Heart left ventricle (tissue), 16 donors: ENCODE measurements at regions not wholly inside any gene's neighbourhood (a gene's known extent, or its start where the extent isn't known, plus 50 kb on each side); places are given as distances from the start of the nearest gene placed in this dataset.

Experiments used
- ATAC-seq, 4 donors: fragments of 200-7000 bp; cut with Tn5 transposase; one replicate each; pipeline ENCODE4 v1.9.1; 2020 to 2022; ENCODE audit warnings: moderate library complexity in 4 of 4, mild to moderate bottlenecking in 3 of 4, moderate number of reproducible peaks in 1 of 4
- DNase-seq, 5 donors: peaks; one replicate each; pipeline ENCODE4 v3.0.0-alpha.2; 2020
- H3K27ac ChIP-seq, 12 donors: fragments of 200-600 bp; sonication (generic) in 4 of 12; one replicate each; pipeline versions ENCODE4 v1.5.0 to v1.8.0; 2016 to 2022; ENCODE audit warnings: mild to moderate bottlenecking in 2 of 12
- H3K27me3 ChIP-seq, 9 donors: fragments of 200-600 bp; sonication (generic) in 2 of 9; one replicate each; pipeline versions ENCODE4 v1.5.1 to v1.8.0; 2016 to 2022; ENCODE audit warnings: mild to moderate bottlenecking in 3 of 9
- H3K36me3 ChIP-seq, 9 donors: fragments of 200-600 bp; sonication (generic) in 2 of 9; one replicate each; pipeline versions ENCODE4 v1.5.0 to v1.8.0; 2018 to 2022; ENCODE audit warnings: mild to moderate bottlenecking in 2 of 9
- H3K4me1 ChIP-seq, 12 donors: fragments of 200-600 bp; sonication (generic) in 4 of 12; one replicate each; pipeline versions ENCODE4 v1.5.0 to v1.8.0; 2016 to 2022; ENCODE audit warnings: mild to moderate bottlenecking in 3 of 12
- H3K4me3 ChIP-seq, 12 donors: fragments of 200-600 bp; sonication (generic) in 4 of 12; one replicate each; pipeline versions ENCODE4 v1.5.0 to v1.8.0; 2017 to 2022; ENCODE audit warnings: mild to moderate bottlenecking in 9 of 12, moderate library complexity in 4 of 12
- H3K9me3 ChIP-seq, 12 donors: fragments of 200-600 bp; sonication (generic) in 4 of 12; one replicate each; pipeline versions ENCODE4 v1.5.0 to v1.8.0; 2016 to 2022; ENCODE audit warnings: mild to moderate bottlenecking in 1 of 12
- POLR2A ChIP-seq, 2 donors: fragments of 450-650 bp; IDR thresholded peaks; one replicate each; pipeline ENCODE4 v1.6.1; 2017; ENCODE audit warnings: antibody characterized with exemption in 2 of 2, mild to moderate bottlenecking in 2 of 2, moderate library complexity in 2 of 2
- WGBS, 4 donors: extraction: QIAGEN DNeasy Blood & Tissue Kit in 2 of 4; methylation state at CpG; one replicate each; pipeline versions ENCODE4 v1.1.5 to v1.1.7; 2013 to 2018; 5-methylcytosine and 5-hydroxymethylcytosine counted together
- intact Hi-C, 10 donors: fragments of 100-400 bp; cut with DNase I; formaldehyde crosslinking; loops; one replicate each; pipeline versions ENCODE4 v1.11.1 to v1.14.2; 2022
- TF ChIP-seq, protein P1 (sequence below), 12 donors: fragments of 200-600 bp; sonication (generic) in 4 of 12; IDR thresholded peaks; one replicate each; pipeline versions ENCODE4 v1.5.0 to v1.8.0; 2018 to 2022; ENCODE audit warnings: antibody characterized with exemption in 12 of 12, mild to moderate bottlenecking in 5 of 12
- donor health status: ischemic (EF 13 %, LVEDD 7.1; RV severe dilation, severe dysfunction).
- donor health status: healthy with polysubstance abuse.
- donor health status: DM: no; HTN: yes; CAD: no.
- donor health status: DM: no; HTN: no; CAD: no.
- donor health status: ischemic (EF 25% LVEDD 6.9; RV normal size, moderate dysfunction).
- donor health status: ischemic (EF 25% LVEDD 5.7; RV mildly dilated, moderate dysfunction).
- donor health status: healthy.
- donor health status: DM: yes; HTN: yes; CAD: no.
- donor health status: ischemic (EF 35%, LVEDD 5.7; RV mildly dilated, moderate dysfunction).
- donor health status: nonischemic (EF 11% LVEDD 7.7; RV severe dilation, severe dysfunction).
- donor health status: DM: yes; HTN: yes; CAD: no.
- donor health status: PGD.
- donor health status: ischemic (EF 29% LVEDD 5.4; RV normal size, mild dysfunction).
- donor health status: nonischemic (EF 23%, LVEDD 6.1; RV moderate dilation, normal function).

DNA sequence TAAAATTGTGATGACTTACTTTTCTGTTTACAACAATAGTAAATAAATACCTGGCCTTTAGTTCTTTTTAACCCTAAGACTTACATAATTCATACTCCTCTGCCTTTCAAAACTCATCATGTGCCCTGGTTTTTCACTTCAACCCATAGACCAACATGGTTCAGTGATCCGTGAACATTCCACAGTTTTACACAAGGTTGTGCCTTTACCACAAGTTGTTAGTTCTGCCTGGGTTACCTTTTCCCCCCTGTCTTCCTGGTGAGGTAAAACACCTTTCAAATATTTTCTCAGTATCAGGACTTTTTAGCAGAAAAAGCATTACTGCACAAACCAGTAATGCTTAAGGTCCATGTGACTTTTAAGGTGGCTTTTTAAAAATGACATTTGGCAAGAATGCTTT, 1466.4 kb downstream of the PLA2G4A start:
- Histone ChIP-seq H3K36me3 (no peaks in the 10 kb centered on the region), H3K27me3 (no peaks in the 10 kb centered on the region), H3K27ac (no peak overlapping the region), H3K9me3 (peaks cover 0 to 5% (median 0%) of the 10 kb centered on the region in 12 donors), H3K4me3 (no peak overlapping the region), H3K4me1 (no peaks in the 10 kb centered on the region)
- DNase-seq = no peak
- ATAC-seq = no peak
- intact Hi-C loops = no loop called here
- WGBS, 4 donors = 78 to 84% (median 82%) methylated on average over 1 of the region's 1 CpG
- TF ChIP-seq, protein P1, sequence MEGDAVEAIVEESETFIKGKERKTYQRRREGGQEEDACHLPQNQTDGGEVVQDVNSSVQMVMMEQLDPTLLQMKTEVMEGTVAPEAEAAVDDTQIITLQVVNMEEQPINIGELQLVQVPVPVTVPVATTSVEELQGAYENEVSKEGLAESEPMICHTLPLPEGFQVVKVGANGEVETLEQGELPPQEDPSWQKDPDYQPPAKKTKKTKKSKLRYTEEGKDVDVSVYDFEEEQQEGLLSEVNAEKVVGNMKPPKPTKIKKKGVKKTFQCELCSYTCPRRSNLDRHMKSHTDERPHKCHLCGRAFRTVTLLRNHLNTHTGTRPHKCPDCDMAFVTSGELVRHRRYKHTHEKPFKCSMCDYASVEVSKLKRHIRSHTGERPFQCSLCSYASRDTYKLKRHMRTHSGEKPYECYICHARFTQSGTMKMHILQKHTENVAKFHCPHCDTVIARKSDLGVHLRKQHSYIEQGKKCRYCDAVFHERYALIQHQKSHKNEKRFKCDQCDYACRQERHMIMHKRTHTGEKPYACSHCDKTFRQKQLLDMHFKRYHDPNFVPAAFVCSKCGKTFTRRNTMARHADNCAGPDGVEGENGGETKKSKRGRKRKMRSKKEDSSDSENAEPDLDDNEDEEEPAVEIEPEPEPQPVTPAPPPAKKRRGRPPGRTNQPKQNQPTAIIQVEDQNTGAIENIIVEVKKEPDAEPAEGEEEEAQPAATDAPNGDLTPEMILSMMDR (IDR thresholded peaks at IDR 0.05) = no peak
- TF ChIP-seq POLR2A (IDR thresholded peaks at IDR 0.05) = no peak

DNA sequence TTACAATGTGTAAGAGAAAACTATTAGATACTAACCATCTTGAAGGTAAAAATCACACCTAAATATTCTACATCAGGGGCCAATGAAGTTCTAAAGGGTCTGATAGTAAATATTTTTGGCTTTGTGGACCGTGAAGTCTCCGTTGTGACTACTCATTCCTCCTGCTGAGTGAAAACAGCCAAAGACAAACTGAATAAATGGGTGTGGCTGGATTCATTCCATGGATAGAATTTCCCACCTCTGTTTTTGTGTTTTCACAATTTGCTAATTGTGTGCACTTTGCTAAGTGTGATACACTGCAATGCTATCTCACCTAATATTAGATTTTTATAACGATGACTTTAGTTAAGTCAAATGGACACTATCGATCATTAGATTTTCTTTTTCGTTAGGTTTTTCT, 1474.0 kb downstream of the PLA2G4A start:
- Histone ChIP-seq H3K9me3 (peaks cover 0 to 5% (median 0%) of the 10 kb centered on the region in 12 donors), H3K4me1 (no peaks in the 10 kb centered on the region), H3K27me3 (no peaks in the 10 kb centered on the region), H3K36me3 (no peaks in the 10 kb centered on the region), H3K27ac (no peak overlapping the region), H3K4me3 (no peak overlapping the region)
- 81 to 88% (median 85%) methylated on average over 5 of the region's 5 CpGs for WGBS, 4 donors
- no peak for TF ChIP-seq POLR2A (IDR thresholded peaks at IDR 0.05)
- TF ChIP-seq, protein P1 (IDR thresholded peaks at IDR 0.05) = no peak
- no peak for DNase-seq
- no peak for ATAC-seq
- intact Hi-C loops = loop anchor here in 1 of 10 donors (10.0 kb wide), 1 partner anchor 108 kb away; no protein-coding TSS in a partner anchor

DNA sequence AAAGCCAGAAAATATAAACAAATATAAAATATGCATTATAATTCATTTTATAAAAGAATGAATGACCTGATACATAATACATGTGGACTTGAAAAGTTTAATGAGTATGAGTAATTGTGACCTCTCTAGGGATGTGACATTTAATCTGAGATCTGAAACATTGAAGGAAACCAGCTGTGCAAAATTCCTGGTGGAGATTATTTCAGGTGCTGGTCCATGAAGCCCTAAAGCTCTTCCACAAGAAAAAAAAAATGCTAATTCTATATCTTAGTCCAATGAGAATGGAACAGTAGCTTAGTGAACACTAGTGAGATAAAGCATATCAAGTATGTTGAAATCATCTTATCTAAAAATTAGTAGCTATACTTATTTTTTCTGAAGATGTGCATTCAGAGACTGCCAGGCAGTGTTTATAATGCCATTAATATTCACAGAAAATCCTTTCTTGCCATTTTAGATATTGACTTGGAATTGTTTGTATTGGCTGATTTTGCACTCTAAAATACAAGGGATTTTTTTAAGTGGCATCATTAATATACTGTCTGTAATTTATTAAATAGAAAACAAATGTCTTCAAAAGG, 1485.9 kb downstream of the PLA2G4A start:
- ATAC-seq (no peak), DNase-seq (no peak)
- H3K4me1 ChIP-seq = no peaks in the 10 kb centered on the region
- TF ChIP-seq, protein P1 (IDR thresholded peaks at IDR 0.05) = no peak
- no peak for TF ChIP-seq POLR2A (IDR thresholded peaks at IDR 0.05)
- H3K9me3 ChIP-seq = no peaks in the 10 kb centered on the region
- no peaks in the 10 kb centered on the region for H3K27me3 ChIP-seq
- intact Hi-C loops = no loop called here
- no peak overlapping the region for H3K27ac ChIP-seq
- H3K4me3 ChIP-seq = no peak overlapping the region
- H3K36me3 ChIP-seq = no peaks in the 10 kb centered on the region

DNA sequence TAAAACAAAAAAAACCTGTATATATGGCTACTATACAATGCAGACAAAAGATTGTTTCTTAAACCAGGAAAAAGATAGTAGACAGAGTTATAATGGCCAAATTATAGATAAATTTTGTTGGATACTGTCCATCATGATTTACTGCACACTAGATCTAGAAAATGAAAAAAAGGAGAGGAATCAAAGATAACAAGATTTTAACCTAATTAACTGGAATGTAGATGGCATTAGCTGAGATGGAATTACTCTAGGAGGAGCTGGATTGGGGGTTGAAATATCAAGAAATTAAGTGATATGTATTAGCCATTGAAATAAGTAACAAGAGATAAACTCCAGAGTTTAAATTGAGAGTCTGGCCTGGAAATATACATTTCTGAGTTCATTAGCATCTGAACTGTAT, 1489.1 kb downstream of the PLA2G4A start:
- Histone ChIP-seq H3K4me3 (no peak overlapping the region), H3K9me3 (no peaks in the 10 kb centered on the region), H3K27ac (no peak overlapping the region), H3K4me1 (no peaks in the 10 kb centered on the region), H3K27me3 (no peaks in the 10 kb centered on the region), H3K36me3 (no peaks in the 10 kb centered on the region)
- DNase-seq = no peak
- no peak for ATAC-seq
- intact Hi-C loops = no loop called here
- TF ChIP-seq, protein P1 (IDR thresholded peaks at IDR 0.05) = no peak
- no peak for TF ChIP-seq POLR2A (IDR thresholded peaks at IDR 0.05)
